ENCODE measurements at regions not wholly inside any gene's neighbourhood (a gene's known extent, or its start where the extent isn't known, plus 50 kb on each side); places are given as distances from the start of the nearest gene placed in this dataset.
A peak's percentile ranks its signal among the peaks of the same experiment; 100 is the strongest.

DNA sequence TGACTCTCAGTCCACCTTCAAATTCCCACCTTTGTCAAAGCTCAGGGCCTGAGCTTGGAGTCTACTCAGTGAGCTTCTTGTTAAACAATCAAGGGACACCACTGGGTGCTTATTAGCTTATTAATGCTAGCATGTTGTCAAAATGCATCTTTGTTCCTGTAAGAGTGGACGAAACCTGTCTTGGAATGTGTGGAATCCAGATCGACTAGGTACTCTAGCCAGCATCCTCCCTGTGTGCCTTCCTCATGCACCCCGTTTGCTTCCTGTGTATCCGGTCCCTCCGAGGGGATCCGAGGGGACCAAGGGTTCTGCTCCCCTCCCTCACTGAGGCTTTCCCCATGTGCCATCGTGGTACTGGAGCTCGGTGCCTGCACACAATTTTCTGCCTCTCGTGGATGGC, 75.7 kb upstream of the UBE3A start:
- H3K4me3 ChIP-seq (ENCODE audit: low read depth, low read length): no peak overlapping the region
- DNase-seq (ENCODE audit: low read depth): no peak

DNA sequence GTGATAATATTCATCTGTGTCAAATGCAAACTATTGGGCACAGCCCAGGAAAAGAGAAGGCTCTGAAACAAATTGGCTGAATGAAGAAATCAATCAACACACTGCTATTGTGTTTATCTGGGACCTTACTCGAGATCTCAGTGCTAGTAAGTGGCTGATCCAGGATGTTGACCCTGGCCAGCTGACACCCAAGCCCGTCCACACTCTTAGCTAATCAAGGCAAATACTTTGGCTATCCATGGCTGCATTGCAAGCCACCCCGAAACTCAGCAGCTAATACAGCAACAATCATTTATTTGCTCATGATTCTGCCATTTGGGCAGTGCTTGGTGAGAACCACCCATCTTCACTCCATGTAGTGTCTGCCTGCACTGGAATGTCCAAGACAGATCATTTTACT, 74.1 kb upstream of the UBE3A start:
- no peak overlapping the region for H3K4me3 ChIP-seq (ENCODE audit: low read depth, low read length)
- no peak for DNase-seq (ENCODE audit: low read depth)

DNA sequence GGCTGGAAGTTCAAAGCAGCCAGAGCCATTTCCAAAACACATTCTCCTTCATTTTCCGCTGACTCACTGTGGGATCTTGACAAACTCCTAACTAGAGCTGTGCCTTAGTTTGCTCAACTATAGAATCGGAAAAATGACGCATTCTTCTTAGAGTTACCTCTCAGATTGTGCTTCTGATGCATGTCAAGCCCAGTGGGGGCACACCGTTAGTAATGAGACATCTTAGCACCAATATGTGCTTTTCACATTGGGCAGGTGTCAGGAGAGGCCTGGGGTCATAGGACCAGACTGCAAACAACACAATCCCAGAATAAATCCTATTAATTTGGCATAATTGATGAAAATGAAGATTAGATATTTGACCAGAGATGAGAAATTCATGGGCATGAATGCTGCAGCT, 71.3 kb upstream of the UBE3A start:
- H3K4me3 ChIP-seq (ENCODE audit: low read depth, low read length): no peak overlapping the region

DNA sequence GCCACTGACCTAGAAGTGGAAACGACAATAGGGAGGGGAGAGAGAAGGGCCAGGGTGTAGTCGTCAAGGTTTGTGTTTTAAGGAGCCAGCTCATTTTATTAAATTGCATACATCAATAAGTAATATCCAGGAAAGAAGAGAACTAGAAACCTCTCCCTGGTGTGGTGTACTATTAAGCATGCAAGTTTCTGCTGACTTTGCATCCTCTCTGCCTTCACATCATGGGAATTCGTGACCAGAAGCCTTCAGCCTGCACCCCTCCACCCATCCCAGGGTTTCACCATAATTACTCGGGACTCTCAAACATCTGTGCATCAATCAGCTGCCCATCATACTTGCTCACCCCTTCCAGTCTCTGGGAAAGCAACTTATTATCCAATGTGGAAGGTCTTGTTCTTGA, 70.9 kb upstream of the UBE3A start:
- no peak overlapping the region for H3K4me3 ChIP-seq (ENCODE audit: low read depth, low read length)
- no peak for DNase-seq (ENCODE audit: low read depth)

More for the DNA sequence above, 71.3 kb upstream of the UBE3A start:
- DNase-seq (ENCODE audit: low read depth): no peak

DNA sequence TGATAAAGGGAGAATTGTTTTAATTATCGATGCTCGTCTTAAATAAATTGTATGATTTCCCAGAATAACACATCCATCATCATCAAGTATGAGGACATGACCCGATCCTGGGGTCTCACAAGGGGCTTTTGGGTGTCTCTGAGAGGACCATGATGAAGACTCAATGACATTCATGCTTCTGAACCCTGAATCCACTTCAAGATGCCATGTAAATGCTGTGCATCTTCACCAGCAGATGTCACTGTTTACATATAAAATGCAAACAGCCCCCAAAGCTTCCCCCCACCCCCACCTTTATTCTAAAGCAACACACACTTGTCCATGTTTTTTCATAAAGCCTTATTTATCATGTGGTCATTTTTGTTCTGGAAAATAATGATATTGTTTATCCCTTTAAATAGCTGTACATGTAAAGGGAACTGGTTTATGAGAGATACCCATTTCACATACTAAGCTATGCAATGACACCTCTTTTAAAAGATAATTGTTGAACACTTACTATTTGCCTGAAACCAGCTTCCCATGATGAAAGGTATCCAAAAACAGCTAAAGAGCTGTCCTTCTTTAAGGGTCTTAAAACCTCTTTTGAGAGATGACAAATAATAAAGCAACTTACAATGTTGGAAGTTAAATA, 69.7 kb upstream of the UBE3A start:
- DNase-seq (ENCODE audit: low read depth): peak; percentile 13
- H3K4me3 ChIP-seq (ENCODE audit: low read depth, low read length): no peak overlapping the region

DNA sequence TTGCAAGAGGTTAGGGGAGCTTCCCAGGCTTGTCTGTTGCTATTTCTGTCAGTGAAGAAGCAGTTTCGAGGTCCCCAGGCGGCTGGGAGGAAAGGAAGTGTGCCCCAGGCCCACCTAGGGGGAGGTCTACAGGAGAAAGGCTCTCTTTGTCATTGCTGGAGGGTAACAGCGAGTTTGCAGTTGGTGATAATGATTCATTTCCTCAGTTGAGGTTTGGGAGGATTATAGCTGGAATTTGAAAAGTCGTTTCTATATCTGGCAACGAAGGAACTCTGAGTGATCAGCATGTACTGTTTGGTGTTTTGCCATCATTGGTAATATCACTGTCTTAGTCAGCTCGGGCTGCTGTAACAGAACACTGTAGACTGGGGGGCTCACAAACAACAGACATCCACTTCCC, 65.5 kb upstream of the UBE3A start:
- H3K4me3 ChIP-seq (ENCODE audit: low read depth, low read length): no peak overlapping the region
- DNase-seq (ENCODE audit: low read depth): peak; percentile 68

DNA sequence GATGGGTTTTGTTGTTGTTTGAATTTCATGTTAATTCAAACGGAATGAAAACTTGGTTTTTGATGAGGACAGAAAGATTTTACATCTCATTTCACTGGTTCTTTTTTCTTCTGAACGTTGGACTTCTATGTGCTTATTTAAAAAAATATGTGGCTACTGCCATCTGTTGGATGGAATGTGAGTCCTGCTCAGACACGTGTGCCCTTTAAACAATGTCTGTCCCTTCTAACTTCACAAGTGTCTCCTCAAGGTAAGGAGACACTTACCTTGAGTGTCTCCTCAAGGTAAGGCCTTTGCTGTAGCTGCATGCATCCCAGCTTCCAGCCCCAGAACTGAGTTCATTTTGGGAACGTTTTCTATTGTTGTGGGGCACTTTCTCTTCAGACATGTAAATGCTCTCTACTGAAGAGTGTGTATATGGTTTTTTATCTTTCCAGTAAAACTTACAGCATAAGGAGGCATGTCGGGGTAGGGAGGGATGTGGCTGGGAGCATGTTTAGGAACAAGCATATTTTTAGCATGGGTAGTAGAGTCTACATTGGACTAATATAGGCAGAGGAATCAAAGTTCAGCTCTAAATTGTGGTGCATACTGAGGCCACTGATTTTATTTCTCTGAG, 63.1 kb upstream of the UBE3A start:
- no peak overlapping the region for H3K4me3 ChIP-seq (ENCODE audit: low read depth, low read length)
- no peak for DNase-seq (ENCODE audit: low read depth)

DNA sequence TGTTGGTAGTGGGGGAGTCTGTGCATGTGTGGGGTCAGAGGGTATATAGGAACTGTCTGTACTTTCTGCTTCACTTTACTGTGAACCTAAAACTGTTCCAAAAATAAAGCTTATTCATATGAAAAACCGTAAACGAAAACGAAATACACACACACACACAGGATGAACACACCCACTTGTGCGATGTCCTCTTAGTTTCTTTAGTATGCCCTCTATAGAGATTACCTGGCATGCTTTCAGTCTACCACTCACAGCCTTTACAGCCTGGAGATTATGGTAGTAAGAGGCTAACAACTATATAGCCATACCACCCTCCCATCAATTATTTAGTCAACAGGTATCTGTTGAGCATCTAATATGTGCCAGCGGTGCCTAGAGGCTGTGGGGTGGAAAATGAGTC, 60.0 kb upstream of the UBE3A start:
- no peak overlapping the region for H3K4me3 ChIP-seq (ENCODE audit: low read depth, low read length)
- no peak for DNase-seq (ENCODE audit: low read depth)

DNA sequence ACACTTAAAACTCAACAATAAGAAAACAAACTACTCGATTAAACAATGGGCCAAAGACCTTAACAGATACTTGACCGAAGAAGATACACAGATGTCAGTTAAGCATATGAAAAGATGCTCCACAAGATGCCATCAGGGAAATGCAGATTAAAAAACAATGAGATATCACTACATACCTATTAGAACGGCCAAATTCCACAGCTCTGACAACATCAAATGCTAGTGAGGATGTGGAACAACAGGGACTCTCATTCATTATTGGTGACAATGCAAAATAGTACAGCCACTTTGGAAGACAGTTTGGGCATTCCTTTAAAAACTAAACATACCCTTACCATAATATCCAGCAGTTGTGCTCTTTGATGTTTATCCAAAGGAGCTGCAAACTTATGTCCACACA, 59.1 kb upstream of the UBE3A start:
- H3K4me3 ChIP-seq (ENCODE audit: low read depth, low read length): no peak overlapping the region
- DNase-seq (ENCODE audit: low read depth): no peak

DNA sequence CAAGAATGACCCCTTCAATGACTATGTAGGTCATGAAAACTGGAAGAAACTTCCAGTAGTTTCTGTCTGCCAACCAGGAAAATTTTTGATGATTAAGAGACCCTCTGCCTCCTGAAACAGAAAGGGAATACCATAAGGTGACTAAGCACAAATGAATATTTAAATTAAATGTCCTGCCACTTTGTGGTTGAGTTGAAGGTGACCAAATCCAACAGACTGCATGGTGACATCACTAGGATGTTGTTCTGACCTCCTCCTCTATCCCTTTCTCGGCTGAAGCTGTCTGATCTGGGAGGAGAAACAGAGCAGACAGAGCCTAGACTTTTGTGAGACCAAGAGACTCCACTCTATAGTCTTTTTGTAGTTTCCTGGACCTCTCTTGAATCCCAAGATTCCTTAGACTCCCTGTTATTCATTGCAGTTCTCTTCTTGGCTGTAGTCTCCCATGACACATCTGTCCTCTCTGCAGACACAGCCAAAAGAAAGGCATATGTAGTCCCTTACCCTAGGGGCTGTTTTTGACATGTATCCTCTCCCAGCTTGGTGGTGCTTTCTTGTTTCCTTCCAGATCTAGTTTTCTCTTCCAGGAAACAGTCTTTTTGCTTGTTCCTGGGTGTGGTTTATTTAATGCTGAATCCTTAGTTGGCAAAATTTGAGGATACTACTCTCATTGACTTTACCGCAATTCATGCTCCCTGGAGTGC, 55.2 kb upstream of the UBE3A start:
- no peak overlapping the region for H3K4me3 ChIP-seq (ENCODE audit: low read depth, low read length)
- no peak for DNase-seq (ENCODE audit: low read depth)

DNA sequence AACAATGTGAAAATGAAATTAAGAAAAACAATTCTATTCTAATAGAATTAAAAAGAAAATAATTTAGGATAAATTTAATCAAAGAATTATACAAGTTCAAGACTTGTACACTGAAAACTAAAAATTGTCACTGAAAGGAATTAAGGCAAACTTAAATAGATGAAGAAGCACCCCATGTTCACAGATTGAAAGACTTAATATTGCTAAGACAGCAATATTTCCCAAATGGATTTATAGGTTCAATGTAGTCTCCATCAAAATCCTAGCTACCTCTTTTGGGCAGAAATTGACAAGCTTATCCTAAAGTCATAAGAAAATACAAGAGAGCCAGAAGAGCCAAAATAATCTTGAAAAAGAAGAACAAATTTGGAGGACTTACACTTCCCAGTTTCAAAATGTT, 53.5 kb upstream of the UBE3A start:
- DNase-seq (ENCODE audit: low read depth): no peak
- no peak overlapping the region for H3K4me3 ChIP-seq (ENCODE audit: low read depth, low read length)

Measured in skeletal muscle cell (primary cell).